ENCODE measurements at regions not wholly inside any gene's neighbourhood (a gene's known extent, or its start where the extent isn't known, plus 50 kb on each side); places are given as distances from the start of the nearest gene placed in this dataset.

DNA sequence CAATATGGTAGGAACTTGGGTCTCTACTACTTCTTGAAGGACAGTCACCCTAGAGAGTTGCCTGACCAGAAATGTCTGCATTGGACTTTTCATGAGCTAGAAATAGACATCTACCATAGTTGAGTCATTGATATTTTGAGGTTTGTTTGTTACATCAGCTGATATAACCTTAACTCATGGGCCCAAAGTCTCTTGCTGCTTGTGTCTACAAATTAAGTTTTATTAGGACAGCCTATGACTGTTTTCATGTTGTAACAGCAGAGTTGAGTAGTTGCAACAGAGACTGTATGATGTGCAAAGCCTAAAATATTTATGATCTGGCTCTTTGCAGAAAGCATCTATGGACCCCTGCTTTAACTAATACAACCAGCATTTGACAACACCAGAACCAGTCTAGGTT is 155.3 kb downstream of the MIAT start:
- H3K9me3 ChIP-seq (replicated peaks; ENCODE audit: low read length): peaks cover 3% of the 10 kb centered on the region
- peaks cover 29% of the 10 kb centered on the region for H3K27me3 ChIP-seq (ENCODE audit: control insufficient read depth, insufficient read depth, low read length)
- no peak overlapping the region for H3K4me3 ChIP-seq (ENCODE audit: low read length)
- no peak overlapping the region for H3K4me2 ChIP-seq (ENCODE audit: low read length)
- no peaks in the 10 kb centered on the region for H3K36me3 ChIP-seq (ENCODE audit: insufficient read depth, low read length)
- peaks cover 5% of the 10 kb centered on the region for H3K4me1 ChIP-seq (ENCODE audit: control insufficient read depth, insufficient read depth, low read length)
- H3K9ac ChIP-seq (ENCODE audit: low read depth, low read length): no peak overlapping the region

GRCh38 chr22:26816726-26817125 is 159.3 kb downstream of the MIAT start:
- no peak overlapping the region for H3K4me3 ChIP-seq (ENCODE audit: low read length)
- H3K9ac ChIP-seq (ENCODE audit: low read depth, low read length): no peak overlapping the region
- peaks cover 11% of the 10 kb centered on the region for H3K9me3 ChIP-seq (replicated peaks; ENCODE audit: low read length)
- H3K4me2 ChIP-seq (ENCODE audit: low read length): no peak overlapping the region
- no peaks in the 10 kb centered on the region for H3K4me1 ChIP-seq (ENCODE audit: control insufficient read depth, insufficient read depth, low read length)
- peaks cover 32% of the 10 kb centered on the region for H3K27me3 ChIP-seq (ENCODE audit: control insufficient read depth, insufficient read depth, low read length)
- no peaks in the 10 kb centered on the region for H3K36me3 ChIP-seq (ENCODE audit: insufficient read depth, low read length)

- Histone ChIP-seq H3K9me3 (replicated peaks; ENCODE audit: low read length) (peaks cover 11% of the 10 kb centered on the region), H3K4me1 (ENCODE audit: control insufficient read depth, insufficient read depth, low read length) (no peaks in the 10 kb centered on the region), H3K27me3 (ENCODE audit: control insufficient read depth, insufficient read depth, low read length) (peaks cover 43% of the 10 kb centered on the region), H3K4me2 (ENCODE audit: low read length) (no peak overlapping the region), H3K4me3 (ENCODE audit: low read length) (no peak overlapping the region), H3K36me3 (ENCODE audit: insufficient read depth, low read length) (no peaks in the 10 kb centered on the region), H3K9ac (ENCODE audit: low read depth, low read length) (no peak overlapping the region)
These were observed 160.5 kb downstream of the MIAT start for GRCh38 chr22:26817926-26818325.

GRCh38 chr22:26821854-26822253 is 164.5 kb downstream of the MIAT start:
- Histone ChIP-seq H3K4me1 (ENCODE audit: control insufficient read depth, insufficient read depth, low read length) (no peaks in the 10 kb centered on the region), H3K4me2 (ENCODE audit: low read length) (no peak overlapping the region), H3K9ac (ENCODE audit: low read depth, low read length) (no peak overlapping the region), H3K27me3 (ENCODE audit: control insufficient read depth, insufficient read depth, low read length) (peaks cover 38% of the 10 kb centered on the region), H3K9me3 (replicated peaks; ENCODE audit: low read length) (peaks cover 11% of the 10 kb centered on the region), H3K36me3 (ENCODE audit: insufficient read depth, low read length) (no peaks in the 10 kb centered on the region), H3K4me3 (ENCODE audit: low read length) (no peak overlapping the region)

- H3K4me1 ChIP-seq (ENCODE audit: control insufficient read depth, insufficient read depth, low read length): no peaks in the 10 kb centered on the region
- H3K9me3 ChIP-seq (replicated peaks; ENCODE audit: low read length): peaks cover 11% of the 10 kb centered on the region
- H3K4me3 ChIP-seq (ENCODE audit: low read length): no peak overlapping the region
- no peaks in the 10 kb centered on the region for H3K36me3 ChIP-seq (ENCODE audit: insufficient read depth, low read length)
- H3K9ac ChIP-seq (ENCODE audit: low read depth, low read length): no peak overlapping the region
- H3K4me2 ChIP-seq (ENCODE audit: low read length): no peak overlapping the region
- peaks cover 34% of the 10 kb centered on the region for H3K27me3 ChIP-seq (ENCODE audit: control insufficient read depth, insufficient read depth, low read length)
These were observed 164.9 kb downstream of the MIAT start for GRCh38 chr22:26822313-26822712.

- no peak overlapping the region for H3K9ac ChIP-seq (ENCODE audit: low read depth, low read length)
- H3K36me3 ChIP-seq (ENCODE audit: insufficient read depth, low read length): no peaks in the 10 kb centered on the region
- H3K27me3 ChIP-seq (ENCODE audit: control insufficient read depth, insufficient read depth, low read length): peaks cover 40% of the 10 kb centered on the region
- no peak overlapping the region for H3K4me3 ChIP-seq (ENCODE audit: low read length)
- no peak overlapping the region for H3K4me2 ChIP-seq (ENCODE audit: low read length)
- no peaks in the 10 kb centered on the region for H3K9me3 ChIP-seq (replicated peaks; ENCODE audit: low read length)
- no peaks in the 10 kb centered on the region for H3K4me1 ChIP-seq (ENCODE audit: control insufficient read depth, insufficient read depth, low read length)
These were observed 166.6 kb downstream of the MIAT start for GRCh38 chr22:26823966-26824365.

GRCh38 chr22:26825960-26826935 is 168.9 kb downstream of the MIAT start:
- H3K4me2 ChIP-seq (ENCODE audit: low read length): no peak overlapping the region
- no peaks in the 10 kb centered on the region for H3K4me1 ChIP-seq (ENCODE audit: control insufficient read depth, insufficient read depth, low read length)
- H3K36me3 ChIP-seq (ENCODE audit: insufficient read depth, low read length): no peaks in the 10 kb centered on the region
- H3K9ac ChIP-seq (ENCODE audit: low read depth, low read length): no peak overlapping the region
- H3K27me3 ChIP-seq (ENCODE audit: control insufficient read depth, insufficient read depth, low read length): peaks cover 42% of the 10 kb centered on the region
- no peaks in the 10 kb centered on the region for H3K9me3 ChIP-seq (replicated peaks; ENCODE audit: low read length)
- H3K4me3 ChIP-seq (ENCODE audit: low read length): no peak overlapping the region

GRCh38 chr22:26827611-26828010 is 170.2 kb downstream of the MIAT start:
- Histone ChIP-seq H3K4me2 (ENCODE audit: low read length) (no peak overlapping the region), H3K27me3 (ENCODE audit: control insufficient read depth, insufficient read depth, low read length) (peaks cover 41% of the 10 kb centered on the region), H3K9me3 (replicated peaks; ENCODE audit: low read length) (no peaks in the 10 kb centered on the region), H3K4me3 (ENCODE audit: low read length) (no peak overlapping the region), H3K9ac (ENCODE audit: low read depth, low read length) (no peak overlapping the region), H3K36me3 (ENCODE audit: insufficient read depth, low read length) (no peaks in the 10 kb centered on the region), H3K4me1 (ENCODE audit: control insufficient read depth, insufficient read depth, low read length) (no peaks in the 10 kb centered on the region)

- Histone ChIP-seq H3K9ac (ENCODE audit: low read depth, low read length) (no peak overlapping the region), H3K4me2 (ENCODE audit: low read length) (no peak overlapping the region), H3K9me3 (replicated peaks; ENCODE audit: low read length) (no peaks in the 10 kb centered on the region), H3K36me3 (ENCODE audit: insufficient read depth, low read length) (no peaks in the 10 kb centered on the region), H3K4me1 (ENCODE audit: control insufficient read depth, insufficient read depth, low read length) (no peaks in the 10 kb centered on the region), H3K27me3 (ENCODE audit: control insufficient read depth, insufficient read depth, low read length) (peaks cover 36% of the 10 kb centered on the region), H3K4me3 (ENCODE audit: low read length) (no peak overlapping the region)
These were observed 170.9 kb downstream of the MIAT start for GRCh38 chr22:26828311-26828710.

- Histone ChIP-seq H3K9ac (ENCODE audit: low read depth, low read length) (no peak overlapping the region), H3K4me3 (ENCODE audit: low read length) (no peak overlapping the region), H3K9me3 (replicated peaks; ENCODE audit: low read length) (no peaks in the 10 kb centered on the region), H3K4me2 (ENCODE audit: low read length) (no peak overlapping the region), H3K4me1 (ENCODE audit: control insufficient read depth, insufficient read depth, low read length) (no peaks in the 10 kb centered on the region), H3K36me3 (ENCODE audit: insufficient read depth, low read length) (no peaks in the 10 kb centered on the region), H3K27me3 (ENCODE audit: control insufficient read depth, insufficient read depth, low read length) (peaks cover 36% of the 10 kb centered on the region)
These were observed 173.4 kb downstream of the MIAT start for GRCh38 chr22:26830837-26831236.

DNA sequence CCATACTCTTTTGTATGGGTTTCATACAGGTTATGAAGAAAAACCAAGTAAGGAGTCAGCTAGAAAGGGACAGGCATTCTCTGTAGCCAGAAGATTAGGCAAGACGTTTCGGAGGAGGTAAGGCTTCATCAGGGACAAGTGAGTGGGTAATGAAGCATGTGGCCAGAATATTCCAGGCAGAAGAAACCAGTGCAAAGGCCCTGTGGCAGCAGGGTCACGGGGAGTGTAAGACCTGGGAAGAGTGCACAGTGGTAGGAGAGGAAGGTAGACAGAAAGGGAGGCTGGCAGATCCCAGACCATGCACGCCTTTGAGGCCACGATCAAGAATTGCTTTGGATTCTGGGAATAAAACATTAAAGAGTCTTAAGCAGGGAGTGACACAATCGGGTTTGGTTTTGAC is 177.6 kb downstream of the MIAT start:
- H3K9me3 ChIP-seq (replicated peaks; ENCODE audit: low read length): no peaks in the 10 kb centered on the region
- H3K4me3 ChIP-seq (ENCODE audit: low read length): no peak overlapping the region
- H3K4me2 ChIP-seq (ENCODE audit: low read length): no peak overlapping the region
- peaks cover 30% of the 10 kb centered on the region for H3K27me3 ChIP-seq (ENCODE audit: control insufficient read depth, insufficient read depth, low read length)
- no peaks in the 10 kb centered on the region for H3K4me1 ChIP-seq (ENCODE audit: control insufficient read depth, insufficient read depth, low read length)
- H3K36me3 ChIP-seq (ENCODE audit: insufficient read depth, low read length): no peaks in the 10 kb centered on the region
- no peak overlapping the region for H3K9ac ChIP-seq (ENCODE audit: low read depth, low read length)

Data from skeletal muscle satellite cell (primary cell).